Fibroblast of pulmonary artery (primary cell): ENCODE measurements at regions not wholly inside any gene's neighbourhood (a gene's known extent, or its start where the extent isn't known, plus 50 kb on each side); places are given as distances from the start of the nearest gene placed in this dataset.

Experiments
- DNase-seq: peaks from one replicate; pipeline ENCODE4 v3.0.0-alpha.2; 2010; ENCODE audit warnings: low read depth
- H3K4me3 ChIP-seq: replicated peaks from 2 replicates; pipeline ENCODE4 v1.5.1; 2011; ENCODE audit warnings: low read depth, mild to moderate bottlenecking, control low read depth, low read length, moderate library complexity
- CTCF ChIP-seq: IDR thresholded peaks from 2 replicates; pipeline ENCODE4 v1.5.1; 2011; ENCODE audit warnings: mild to moderate bottlenecking, control low read depth, low read length, inconsistent platforms; ENCODE audit errors: missing control alignments

- TF ChIP-seq CTCF = no peak
- DNase-seq = no peak
- H3K4me3 ChIP-seq = no peak overlapping the region
Observed at GRCh38 chr5:152912924-152913323, 507.8 kb upstream of the NMUR2 start.

- no peak overlapping the region for H3K4me3 ChIP-seq
- no peak for DNase-seq
- no peak for TF ChIP-seq CTCF
Observed at GRCh38 chr5:152932621-152933020, 527.5 kb upstream of the NMUR2 start.

- no peak overlapping the region for H3K4me3 ChIP-seq
- DNase-seq = no peak
- no peak for TF ChIP-seq CTCF
Observed at GRCh38 chr5:152933056-152933455, 528.0 kb upstream of the NMUR2 start.

- DNase-seq = no peak
- no peak for TF ChIP-seq CTCF
- no peak overlapping the region for H3K4me3 ChIP-seq
Observed at GRCh38 chr5:152938630-152939029, 533.6 kb upstream of the NMUR2 start.

- no peak for DNase-seq
- TF ChIP-seq CTCF = no peak
Observed at GRCh38 chr5:152942633-152943336, 537.7 kb upstream of the NMUR2 start.

GRCh38 chr5:152953788-152954483 lies 536.5 kb upstream of the GRIA1 start:
- no peak for TF ChIP-seq CTCF

More at GRCh38 chr5:152942633-152943336, 537.7 kb upstream of the NMUR2 start:
- H3K4me3 ChIP-seq = no peak overlapping the region

More at GRCh38 chr5:152953788-152954483, 536.5 kb upstream of the GRIA1 start:
- no peak for DNase-seq
- H3K4me3 ChIP-seq = no peak overlapping the region
